ENCODE measurements at regions not wholly inside any gene's neighbourhood (a gene's known extent, or its start where the extent isn't known, plus 50 kb on each side); places are given as distances from the start of the nearest gene placed in this dataset.

DNA sequence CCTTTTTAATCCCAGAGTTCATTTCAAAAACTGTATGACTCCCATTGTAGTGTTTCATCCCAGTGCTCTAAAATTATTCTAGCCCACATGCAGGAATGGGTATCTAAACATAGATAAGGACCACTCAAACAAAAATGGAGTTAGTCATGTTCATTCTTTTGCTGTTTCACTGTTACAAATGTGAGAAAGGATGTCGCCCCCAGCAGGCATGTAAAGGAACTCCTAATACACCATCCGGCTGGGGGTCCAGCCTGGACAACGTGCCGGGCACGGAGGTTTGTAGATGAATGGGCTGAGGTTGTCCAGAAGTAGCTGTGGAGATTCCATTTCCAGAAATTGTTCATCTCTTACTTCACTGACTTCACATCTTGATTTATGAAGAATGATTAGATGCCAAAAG lies 101.9 kb upstream of the RAB12 start:
- DNase-seq (ENCODE audit: low read depth), result no peak
- TF ChIP-seq, protein P1, sequence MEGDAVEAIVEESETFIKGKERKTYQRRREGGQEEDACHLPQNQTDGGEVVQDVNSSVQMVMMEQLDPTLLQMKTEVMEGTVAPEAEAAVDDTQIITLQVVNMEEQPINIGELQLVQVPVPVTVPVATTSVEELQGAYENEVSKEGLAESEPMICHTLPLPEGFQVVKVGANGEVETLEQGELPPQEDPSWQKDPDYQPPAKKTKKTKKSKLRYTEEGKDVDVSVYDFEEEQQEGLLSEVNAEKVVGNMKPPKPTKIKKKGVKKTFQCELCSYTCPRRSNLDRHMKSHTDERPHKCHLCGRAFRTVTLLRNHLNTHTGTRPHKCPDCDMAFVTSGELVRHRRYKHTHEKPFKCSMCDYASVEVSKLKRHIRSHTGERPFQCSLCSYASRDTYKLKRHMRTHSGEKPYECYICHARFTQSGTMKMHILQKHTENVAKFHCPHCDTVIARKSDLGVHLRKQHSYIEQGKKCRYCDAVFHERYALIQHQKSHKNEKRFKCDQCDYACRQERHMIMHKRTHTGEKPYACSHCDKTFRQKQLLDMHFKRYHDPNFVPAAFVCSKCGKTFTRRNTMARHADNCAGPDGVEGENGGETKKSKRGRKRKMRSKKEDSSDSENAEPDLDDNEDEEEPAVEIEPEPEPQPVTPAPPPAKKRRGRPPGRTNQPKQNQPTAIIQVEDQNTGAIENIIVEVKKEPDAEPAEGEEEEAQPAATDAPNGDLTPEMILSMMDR (conservative IDR thresholded peaks at IDR 0.05; ENCODE audit: low read length), result peak; percentile 22; the same call in 1 of the 2 replicates
- H3K4me3 ChIP-seq (ENCODE audit: low read length), result no peak overlapping the region

- peak; percentile 36 for DNase-seq (ENCODE audit: low read depth)
- no peak overlapping the region for H3K4me3 ChIP-seq (ENCODE audit: low read length)
- TF ChIP-seq, protein P1 (conservative IDR thresholded peaks at IDR 0.05; ENCODE audit: low read length), result no peak
Observed at GRCh38 chr18:8507915-8508705, 101.1 kb upstream of the RAB12 start.

DNA sequence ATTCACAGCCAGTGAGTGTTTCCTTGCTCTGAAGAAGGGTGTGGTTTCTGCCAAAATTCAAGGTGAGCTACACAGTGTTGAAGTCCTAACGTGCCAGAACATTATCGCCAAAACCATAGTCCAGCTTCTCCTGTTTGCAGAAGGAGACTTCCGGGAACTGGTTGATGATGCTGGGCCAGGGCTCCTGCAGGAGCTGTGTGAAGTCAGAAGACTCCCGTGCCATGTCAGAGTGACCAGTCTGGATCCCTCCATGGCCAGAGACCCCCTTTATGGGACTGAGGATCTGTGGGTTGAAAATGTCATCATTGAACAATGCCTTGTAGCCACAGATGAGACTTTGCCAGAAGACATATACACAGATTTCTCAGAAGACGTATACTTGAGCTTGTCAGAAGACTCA lies 96.0 kb upstream of the RAB12 start:
- H3K4me3 ChIP-seq (ENCODE audit: low read length), result no peak overlapping the region
- DNase-seq (ENCODE audit: low read depth), result no peak
- TF ChIP-seq, protein P1 (conservative IDR thresholded peaks at IDR 0.05; ENCODE audit: low read length), result no peak

GRCh38 chr18:8514409-8514808 lies 94.8 kb upstream of the RAB12 start:
- no peak overlapping the region for H3K4me3 ChIP-seq (ENCODE audit: low read length)
- no peak for DNase-seq (ENCODE audit: low read depth)
- TF ChIP-seq, protein P1 (conservative IDR thresholded peaks at IDR 0.05; ENCODE audit: low read length), result no peak

DNA sequence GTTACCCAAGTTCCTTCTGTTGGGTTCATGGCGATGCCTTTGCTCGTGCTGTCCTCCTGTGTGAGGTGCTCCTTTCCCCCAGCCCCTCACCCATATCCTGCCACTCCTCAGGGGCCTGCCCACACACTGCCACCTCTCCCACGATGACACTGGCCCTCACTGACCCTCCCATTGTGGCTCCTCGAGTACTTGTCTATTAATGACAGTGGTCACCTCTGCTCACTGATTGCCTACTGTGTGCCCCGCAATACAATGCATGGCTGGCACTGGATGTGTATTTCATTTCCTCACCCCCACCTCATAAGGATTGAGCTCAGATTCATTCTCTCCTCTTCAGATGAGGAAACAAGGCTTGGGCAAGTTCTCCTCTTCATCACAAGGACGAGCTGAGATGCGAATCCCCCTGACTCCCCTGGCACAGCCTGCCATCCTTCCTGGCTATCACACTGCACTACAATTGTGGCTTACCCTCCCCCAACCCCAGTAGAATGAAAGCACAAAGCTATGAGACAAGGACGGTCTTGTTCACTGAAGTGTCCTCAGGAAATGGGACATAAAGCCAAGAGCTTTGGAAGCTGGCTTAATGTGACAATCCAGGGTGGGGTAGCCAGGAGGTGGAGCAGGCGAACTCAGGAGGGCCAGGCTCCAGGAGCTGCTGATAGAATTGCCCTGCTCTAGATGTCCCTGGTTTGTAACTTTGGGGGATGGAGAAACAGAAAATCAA lies 93.9 kb upstream of the RAB12 start:
- DNase-seq (ENCODE audit: low read depth), result no peak
- TF ChIP-seq, protein P1 (conservative IDR thresholded peaks at IDR 0.05; ENCODE audit: low read length), result no peak
- no peak overlapping the region for H3K4me3 ChIP-seq (ENCODE audit: low read length)

DNA sequence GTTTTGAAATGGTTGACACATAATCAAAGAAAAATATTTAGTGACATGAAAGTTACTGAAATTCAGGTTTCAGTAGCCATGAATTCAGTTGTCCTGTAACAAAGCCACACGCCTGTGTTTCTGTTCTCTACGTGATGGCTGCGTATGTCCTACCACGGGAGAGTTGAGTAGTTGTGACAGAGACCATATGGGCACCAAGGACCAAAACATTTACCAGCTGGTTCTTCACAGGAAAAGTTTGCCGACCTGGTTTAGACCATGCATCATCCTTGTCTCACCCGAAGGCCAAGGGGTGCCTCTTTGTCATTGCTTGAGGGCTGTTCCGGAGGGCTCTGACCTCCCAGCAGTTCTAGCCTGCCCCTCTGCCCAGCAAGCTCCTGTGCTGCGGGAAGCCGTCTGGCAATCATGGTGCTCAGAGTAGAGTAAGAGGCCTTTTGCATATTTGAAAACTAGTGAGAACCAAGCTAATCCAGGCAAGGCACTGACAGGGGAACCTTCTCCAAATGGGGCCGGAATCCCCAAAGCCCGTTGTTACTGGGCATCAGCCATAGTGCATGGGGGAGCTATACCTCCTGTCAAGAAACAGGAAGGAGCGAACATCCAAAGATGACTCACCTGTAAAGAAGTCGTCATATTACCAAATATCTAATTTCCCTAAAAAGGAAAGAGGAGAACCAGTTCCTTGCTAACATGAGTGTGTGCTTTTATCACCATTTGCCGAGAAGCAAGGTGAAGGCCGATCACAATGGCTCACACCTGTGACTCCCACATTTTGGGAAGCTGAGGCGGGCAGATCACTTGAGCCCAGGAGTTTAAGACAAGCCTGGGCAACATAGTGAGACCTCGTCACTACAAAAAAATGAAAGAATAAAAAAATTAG lies 92.6 kb upstream of the RAB12 start:
- no peak overlapping the region for H3K4me3 ChIP-seq (ENCODE audit: low read length)
- TF ChIP-seq, protein P1 (conservative IDR thresholded peaks at IDR 0.05; ENCODE audit: low read length), result no peak
- DNase-seq (ENCODE audit: low read depth), result no peak
